ENCODE measurements at regions not wholly inside any gene's neighbourhood (a gene's known extent, or its start where the extent isn't known, plus 50 kb on each side); places are given as distances from the start of the nearest gene placed in this dataset.

DNA sequence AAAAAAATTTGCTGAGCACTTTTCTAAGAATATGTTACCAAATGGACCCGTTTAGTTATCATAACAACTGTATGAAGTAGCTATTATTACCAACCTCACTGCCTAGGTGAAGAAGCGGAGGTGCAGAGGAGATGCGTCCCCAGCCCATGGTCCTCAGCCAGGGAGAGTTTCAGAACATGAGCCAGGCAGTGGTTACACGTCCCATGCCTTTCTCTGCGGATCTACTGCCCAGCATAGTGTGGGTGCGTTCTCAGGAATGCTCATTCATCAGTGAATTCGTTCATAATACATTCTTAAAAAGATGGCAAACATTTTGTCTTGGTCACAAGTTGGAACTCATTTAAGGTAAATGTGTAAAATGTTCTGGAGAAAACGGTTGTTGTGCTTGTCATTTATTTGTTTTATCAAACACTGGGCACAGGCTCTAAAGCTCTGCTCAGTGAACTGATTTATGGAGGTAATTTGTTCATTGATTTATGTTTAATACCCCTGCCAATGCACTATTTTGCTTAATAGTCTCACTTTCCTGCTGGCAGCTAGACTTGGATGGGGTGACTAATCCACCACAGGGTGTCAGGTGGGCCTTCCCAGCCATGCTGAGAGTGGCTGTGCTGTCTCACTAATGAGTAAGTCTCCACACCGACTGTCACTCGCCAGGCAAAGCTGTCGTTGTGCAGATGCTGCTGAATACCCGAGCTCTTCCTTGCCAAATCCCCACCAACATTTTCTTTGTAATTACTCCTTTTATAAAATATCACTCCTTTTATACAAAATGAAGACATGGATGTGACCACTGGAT, 248.8 kb downstream of the TENT4A start:
- DNase-seq, result no peak
- no peak for ATAC-seq
- intact Hi-C loops (cut with micrococcal nuclease), result no loop called here

DNA sequence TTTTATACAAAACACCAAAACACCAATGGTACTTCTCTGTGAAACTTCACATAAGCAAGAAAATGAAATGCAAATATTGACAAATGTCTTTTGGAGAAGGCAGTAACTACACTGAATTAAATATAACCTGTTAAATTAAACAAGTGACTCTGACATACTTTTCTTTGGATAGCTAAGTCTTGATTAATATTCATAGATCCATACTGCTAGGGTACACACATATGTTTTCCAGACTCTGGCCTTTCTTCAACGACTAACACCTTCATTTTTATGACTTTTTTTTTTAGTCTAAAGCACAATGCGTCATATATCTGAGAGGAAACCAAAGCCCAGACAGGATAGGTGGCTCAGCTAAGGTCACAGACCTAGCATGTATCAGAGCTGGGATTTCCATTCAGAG, 263.7 kb downstream of the TENT4A start:
- no peak for DNase-seq
- no peak for ATAC-seq
- intact Hi-C loops (cut with micrococcal nuclease), result no loop called here

DNA sequence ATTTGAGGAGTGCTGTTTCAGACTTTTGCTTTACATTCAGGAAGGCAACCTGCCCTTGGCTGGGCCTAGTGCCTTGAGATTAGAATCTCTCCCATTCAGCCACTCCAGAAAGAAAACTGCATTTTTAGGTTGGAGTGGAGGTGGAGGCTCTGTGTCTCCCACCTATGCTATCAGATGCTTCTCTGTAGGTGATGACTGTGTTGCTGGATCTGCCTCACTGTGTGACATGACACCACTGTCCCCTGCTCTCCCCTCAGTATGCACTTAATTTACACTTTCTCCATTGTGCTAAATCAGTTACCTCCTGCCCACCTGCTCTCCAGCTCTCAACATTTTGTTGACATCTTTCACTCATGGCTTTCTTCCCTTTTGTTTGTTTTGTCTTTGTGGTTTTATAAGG, 265.8 kb downstream of the TENT4A start:
- intact Hi-C loops (cut with micrococcal nuclease), result no loop called here
- DNase-seq (no peak), ATAC-seq (no peak)

DNA sequence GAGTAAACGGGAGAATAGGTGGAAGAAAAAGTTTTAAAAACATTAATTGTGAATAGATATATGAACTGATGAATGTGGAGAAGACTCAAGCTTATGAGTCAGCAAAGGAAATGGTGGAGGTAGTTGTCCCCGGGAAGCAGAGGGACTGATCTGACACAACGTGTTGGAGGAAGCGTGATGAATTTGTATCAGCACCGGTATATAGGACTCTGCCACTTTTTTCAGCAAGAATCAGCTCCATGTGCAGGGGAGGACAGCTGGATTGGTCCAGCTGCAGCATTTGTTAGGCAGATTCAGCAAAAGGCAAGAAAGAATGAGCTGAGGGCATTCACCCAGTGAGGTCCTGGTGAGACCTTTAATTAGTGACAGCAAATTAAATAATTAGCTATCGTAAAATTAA, 276.0 kb downstream of the TENT4A start:
- intact Hi-C loops (cut with micrococcal nuclease), result no loop called here
- no peak for ATAC-seq
- no peak for DNase-seq

DNA sequence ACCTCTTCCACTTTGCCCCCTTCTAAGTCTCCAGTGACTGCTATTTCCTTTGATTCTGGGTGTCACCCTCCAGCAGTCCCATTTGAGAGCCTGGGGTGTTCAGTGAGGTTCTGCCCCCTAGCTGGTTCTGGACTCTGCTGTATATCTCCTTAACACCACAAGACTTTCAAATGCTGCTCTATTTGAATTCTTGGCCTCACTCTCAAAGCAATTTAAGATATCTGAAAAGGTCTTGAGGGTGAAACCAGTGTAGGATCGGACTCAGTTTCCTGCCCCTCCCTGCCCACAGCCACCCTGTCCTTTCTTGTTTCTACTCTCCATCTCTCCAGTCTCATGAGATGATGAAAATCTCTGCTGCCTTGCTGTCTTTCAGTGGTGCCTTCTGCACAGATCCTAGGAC, 280.9 kb downstream of the TENT4A start:
- intact Hi-C loops (cut with micrococcal nuclease), result no loop called here
- no peak for ATAC-seq
- no peak for DNase-seq

DNA sequence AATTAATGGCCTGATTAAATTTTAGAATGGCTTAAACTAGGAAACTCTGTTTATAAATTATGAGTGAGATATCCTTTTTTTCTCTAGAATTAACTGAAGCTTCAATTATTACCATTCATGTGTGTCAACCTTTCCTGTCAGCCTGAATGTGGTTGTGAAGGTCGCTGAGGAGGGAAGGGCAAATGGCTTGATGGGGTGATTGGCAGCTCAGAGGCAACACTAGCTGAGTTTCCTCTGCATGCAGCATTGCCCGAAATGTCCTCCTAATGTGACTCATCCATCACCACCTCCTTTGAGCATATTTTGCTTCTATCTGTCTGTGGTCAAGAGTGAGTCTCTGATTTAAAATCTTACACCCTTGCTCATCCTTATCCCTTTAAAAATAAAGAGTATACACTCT, 281.9 kb downstream of the TENT4A start:
- DNase-seq (no peak), ATAC-seq (no peak)
- intact Hi-C loops (cut with micrococcal nuclease), result no loop called here

DNA sequence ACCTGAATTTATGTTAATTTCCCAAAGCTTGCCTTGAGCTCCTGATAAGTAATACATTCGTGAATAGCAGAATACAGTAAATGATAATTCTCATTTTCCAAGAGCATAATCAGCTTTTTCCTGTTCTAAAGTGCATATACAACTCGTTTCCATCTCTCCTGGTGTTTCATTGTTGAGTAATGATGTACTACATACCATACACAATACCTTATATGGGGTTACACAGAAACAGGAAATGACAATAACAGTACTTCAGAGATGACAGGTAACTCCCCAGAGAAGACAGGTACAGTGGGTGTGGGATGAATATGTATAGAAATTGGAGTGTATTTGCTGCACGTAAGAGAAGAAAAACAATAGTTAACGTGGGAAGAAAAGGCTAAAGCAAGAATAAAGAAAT, 287.1 kb downstream of the TENT4A start:
- intact Hi-C loops (cut with micrococcal nuclease), result no loop called here
- ATAC-seq, result no peak

DNA sequence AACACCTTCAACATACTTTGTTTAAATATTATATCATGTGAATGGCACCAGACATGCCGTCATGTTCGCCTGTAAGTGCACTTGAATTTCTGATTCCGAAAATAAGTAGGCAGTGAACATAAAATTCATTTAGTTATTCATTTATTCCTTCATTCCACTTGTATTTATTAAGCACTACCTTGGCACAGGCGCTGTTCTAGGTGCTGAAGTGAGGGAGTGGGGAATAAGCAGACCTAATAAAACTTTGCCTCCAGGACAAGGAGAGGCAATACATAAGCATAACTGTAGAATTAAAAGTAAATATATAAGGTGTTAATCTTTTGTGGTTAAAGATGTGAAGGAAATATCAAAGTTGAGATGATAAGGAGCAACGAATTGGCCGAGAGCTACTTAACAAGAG, 297.4 kb downstream of the TENT4A start:
- DNase-seq, result no peak
- ATAC-seq, result no peak
- intact Hi-C loops (cut with micrococcal nuclease), result no loop called here

More for the DNA sequence above, 287.1 kb downstream of the TENT4A start:
- no peak for DNase-seq

DNA sequence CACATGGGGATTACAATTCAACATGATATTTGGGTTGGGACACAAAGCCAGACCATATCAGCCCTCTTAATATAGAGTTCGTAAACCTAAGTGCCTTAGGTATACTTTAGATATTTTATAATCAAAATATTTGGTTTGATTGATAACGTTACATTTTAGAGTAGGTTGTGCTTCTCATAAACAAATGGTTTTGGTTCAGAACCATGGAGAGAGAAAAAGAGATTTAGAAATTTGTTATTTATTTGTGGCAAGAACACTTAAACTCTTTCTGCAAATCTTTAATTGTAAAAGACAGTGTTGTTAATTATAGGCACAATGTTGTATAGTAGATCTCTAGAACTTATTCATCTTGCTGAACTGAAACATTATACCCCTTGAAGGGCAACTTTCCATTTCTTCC, 298.8 kb downstream of the TENT4A start:
- intact Hi-C loops (cut with micrococcal nuclease), result no loop called here
- no peak for DNase-seq
- no peak for ATAC-seq

DNA sequence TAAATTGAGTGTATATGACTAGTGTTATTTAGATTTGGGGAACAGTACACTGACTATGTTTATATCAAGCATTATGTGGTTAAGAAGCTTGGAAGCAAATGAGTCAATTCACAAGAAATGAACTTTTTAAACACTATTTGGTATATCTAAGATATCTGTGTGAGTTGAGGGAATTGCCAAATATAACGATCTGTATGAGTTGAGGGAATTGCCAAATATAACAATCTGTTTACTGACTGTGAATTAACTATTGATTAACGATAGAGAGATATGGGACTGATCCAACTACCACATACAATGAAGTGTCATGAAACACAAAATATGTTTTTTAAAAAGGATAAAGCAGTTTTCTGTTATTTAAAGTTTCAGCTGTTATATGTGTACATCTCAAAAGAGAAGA, 301.4 kb downstream of the TENT4A start:
- intact Hi-C loops (cut with micrococcal nuclease), result no loop called here
- no peak for DNase-seq
- no peak for ATAC-seq

DNA sequence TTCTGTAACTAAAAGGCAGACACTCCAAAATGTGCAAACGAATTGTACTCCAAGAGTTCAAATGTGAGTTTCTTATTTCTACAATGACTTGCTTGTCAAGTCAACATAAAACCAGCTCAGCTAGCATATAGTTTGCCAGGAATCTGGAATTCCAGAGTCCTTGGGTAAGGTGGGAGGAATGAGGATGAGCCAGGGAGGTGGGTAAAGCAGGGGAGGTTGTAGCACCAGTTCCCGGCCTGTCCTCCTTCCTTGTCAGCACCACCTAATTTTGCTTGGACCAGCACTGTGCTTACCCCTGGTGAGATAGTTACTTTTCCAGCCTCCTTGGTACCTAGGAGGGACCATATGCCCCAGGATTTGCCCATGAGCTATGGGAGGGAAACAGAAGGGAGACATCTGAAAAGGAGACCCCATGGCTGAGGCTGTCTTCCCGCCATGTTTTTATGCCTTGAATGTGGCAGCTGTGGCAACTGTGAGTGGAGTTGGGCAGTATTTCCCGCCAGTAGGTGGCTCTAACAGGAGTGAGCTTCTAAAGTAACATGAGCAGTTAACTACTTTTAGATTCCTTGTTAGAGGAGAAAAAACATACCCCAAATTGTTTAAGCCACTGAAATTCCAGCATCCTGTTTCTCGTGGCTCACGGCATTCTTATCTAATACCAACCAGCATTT, 302.5 kb downstream of the TENT4A start:
- ATAC-seq, result no peak
- intact Hi-C loops (cut with micrococcal nuclease), result no loop called here
- DNase-seq, result no peak

DNA sequence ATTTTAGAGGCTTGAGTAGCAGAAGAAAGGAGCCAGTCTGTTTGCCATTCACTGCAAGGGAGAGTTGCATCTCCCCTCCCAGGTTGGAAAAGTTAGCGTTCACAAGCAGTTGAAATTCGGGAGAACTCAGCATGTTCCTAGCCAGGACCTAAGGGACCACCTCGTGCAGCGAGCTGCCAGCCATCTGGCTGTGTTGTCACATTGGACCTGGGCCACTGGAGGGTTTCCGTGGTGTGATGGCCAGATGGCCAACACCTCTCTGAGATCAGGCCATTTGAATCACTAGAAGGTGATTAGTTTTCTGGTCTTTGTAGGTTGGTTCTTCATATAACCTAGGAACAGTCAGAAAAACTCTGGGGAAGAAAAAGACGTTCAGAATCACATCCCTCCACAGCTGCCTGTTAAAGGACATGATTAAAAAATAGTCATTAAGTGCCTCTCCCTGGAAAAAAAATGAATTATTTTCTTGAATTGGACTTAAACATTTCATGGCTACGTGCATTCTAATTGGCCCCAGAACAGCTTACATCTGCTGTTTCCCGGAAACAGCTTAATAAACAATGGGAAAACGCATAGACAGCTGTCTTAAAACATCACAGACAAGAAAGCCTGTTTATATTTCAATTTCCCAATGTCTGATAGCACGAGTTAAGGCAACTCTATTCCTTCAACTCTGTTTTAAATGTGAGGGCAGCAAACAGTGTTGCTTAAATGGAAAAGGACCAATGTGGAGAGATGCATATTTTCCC, 303.9 kb downstream of the TENT4A start:
- ATAC-seq (no peak), DNase-seq (no peak)
- intact Hi-C loops (cut with micrococcal nuclease), result no loop called here

DNA sequence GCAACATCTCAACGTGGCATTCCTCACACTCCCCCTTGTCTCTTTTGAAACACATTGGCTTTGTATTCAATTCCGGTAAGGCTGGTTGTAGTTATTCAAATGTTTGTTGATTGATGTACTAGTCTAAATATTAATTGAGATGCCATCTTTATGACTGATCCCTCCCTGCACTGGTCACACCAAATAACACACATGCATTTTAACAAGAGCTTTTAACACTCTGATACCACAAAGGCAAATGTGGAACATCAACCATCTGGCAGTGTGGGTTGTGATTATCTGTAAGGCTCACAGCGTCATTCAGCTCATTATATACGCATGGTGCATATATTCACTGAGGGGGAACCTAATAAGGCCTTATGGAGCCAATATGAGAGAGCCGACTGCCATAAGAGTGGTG, 305.0 kb downstream of the TENT4A start:
- ATAC-seq (no peak), DNase-seq (no peak)
- intact Hi-C loops (cut with micrococcal nuclease), result no loop called here

DNA sequence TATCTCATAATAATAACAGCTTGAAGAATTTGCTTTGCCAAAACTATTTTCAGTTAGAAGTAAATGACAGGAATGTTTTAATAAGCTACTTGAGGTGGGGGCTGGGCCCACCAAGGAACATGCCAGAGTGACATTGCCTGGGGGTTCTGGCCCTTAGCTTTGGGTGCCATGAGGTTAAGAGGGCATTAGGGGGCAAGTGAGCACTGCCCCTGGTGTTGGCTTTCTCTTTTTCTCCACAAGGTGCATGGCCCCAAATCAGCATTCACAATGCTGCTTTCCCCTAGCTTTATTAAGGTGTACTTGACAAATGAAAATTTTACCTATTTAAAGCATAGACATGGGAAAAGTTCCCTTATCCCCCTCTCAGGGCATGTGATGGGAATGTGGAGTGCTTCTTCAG, 305.4 kb downstream of the TENT4A start:
- ATAC-seq, result no peak
- no peak for DNase-seq
- intact Hi-C loops (cut with micrococcal nuclease), result no loop called here

DNA sequence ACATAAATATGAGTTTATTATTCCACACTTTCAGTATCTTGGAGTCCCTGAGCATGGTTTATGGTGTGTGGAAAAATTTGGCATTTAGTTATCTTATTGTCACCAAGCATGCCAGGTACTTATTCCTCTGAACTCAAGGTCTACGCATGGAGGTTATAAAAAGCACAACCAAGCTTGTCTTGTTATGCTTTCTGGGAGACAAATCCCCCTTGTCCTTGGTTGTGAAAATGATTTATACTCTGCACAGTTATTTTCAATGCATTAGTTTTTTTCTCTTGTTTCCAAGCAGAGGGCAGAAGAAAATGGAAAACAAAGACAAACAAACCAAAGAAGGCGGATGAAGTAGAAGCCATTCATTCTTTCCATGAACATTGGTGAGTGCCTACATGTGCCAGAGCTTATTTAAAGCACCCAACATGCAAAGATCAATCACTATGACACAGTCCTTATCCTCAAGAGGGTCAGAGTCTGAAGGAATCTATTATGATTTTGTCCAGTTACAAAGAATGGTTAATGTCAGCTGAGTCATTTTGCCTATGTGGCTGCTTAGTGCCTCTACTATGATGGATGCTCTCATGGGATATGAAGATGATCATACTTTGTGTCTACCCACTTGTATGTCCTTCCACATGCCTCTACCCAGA, 323.1 kb downstream of the TENT4A start:
- no peak for ATAC-seq
- no peak for DNase-seq
- intact Hi-C loops (cut with micrococcal nuclease), result no loop called here

DNA sequence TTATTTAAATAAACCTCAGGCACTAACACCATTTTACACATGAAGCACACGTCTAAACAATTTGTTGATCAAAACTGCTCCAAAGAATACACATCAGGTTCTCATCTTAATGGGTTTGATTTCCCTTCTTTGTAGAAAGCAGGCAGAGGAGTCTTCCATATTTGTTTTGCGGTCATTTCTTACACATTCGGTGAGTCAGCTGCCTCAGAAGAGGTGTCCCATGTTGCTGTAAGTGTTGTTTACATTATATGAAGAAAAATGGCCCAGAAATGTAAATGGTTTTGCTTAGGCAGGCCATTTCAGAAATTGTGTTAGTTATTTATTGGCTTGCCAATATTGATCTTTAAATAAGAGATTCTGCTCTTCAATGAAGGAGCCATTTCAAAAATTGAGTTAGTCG, 325.8 kb downstream of the TENT4A start:
- DNase-seq (no peak), ATAC-seq (no peak)
- intact Hi-C loops (cut with micrococcal nuclease), result no loop called here

DNA sequence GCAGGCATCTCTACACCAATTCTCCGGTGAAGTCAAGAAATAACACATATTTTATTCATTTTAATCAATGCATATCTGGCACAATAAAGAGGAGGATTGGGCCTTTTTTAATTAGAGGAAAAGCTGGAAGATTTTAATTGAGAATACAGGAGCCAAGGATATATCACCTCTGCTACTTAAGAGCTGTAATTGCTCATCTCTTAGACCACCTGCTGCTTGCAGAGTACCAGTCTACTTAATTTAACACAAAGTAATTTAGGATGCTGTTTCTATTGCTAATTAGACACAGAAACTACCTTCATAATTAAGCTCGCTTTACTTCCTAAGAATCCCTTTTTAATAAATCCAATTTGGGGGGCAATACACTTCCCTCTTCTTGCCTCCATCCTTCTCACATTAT, 326.9 kb downstream of the TENT4A start:
- intact Hi-C loops (cut with micrococcal nuclease), result no loop called here
- ATAC-seq, result no peak
- no peak for DNase-seq

DNA sequence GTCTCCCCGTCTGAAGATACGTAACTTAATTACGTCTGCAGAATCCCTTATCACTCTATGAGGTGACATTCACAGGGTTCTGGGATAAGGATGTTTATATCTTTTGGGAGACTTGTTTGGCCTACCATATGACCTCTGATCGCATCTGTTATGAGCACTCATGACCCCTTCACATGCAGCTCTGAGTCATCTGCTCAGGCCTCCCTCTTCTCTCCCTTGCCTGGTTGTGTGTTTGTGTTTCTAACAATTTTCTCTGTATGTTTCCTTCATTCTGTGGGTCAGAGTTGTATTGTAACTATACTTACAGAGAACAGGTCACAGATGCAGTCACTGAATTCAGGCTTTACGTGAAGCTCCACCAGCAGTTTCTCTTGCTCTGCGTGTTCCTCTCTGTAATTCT, 330.6 kb downstream of the TENT4A start:
- no peak for DNase-seq
- ATAC-seq, result no peak
- intact Hi-C loops (cut with micrococcal nuclease), result no loop called here

DNA sequence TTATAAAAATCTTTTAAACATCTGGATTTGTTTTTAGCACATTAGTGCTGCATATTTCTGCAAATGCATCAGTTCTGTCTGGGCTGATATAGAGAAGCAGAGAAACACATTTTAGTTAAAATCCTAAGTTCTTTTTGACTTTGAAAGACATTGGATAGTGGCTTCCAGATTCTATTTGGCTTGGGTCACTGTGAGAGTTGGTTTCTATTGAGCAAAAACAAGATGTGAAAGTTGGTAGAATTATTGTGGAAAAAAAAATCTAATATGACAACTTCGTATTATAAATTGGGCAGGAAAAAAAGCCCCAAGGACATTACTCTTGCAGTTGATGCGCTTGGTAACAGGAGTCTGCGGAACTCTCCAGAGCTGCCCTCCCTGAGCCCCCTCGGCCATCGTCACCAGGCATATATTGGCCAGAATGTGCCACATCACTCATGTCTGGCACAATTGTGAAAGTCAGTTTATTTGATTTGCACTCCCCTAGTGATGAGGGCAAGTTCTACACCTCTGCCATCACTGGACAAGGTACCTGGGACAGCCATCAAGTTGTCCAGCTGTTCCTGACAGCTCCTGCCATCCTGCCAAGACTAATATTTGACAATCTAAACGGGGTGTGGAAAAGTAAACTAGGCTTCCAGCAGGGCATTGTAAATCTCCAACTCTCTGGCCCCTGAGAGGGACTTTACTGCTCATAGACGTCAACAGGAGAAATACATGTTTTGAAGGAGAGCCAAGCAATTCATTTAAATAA, 334.5 kb downstream of the TENT4A start:
- intact Hi-C loops (cut with micrococcal nuclease), result no loop called here
- DNase-seq (no peak), ATAC-seq (no peak)
